SK-N-MC (cell line): ENCODE measurements at regions not wholly inside any gene's neighbourhood (a gene's known extent, or its start where the extent isn't known, plus 50 kb on each side); places are given as distances from the start of the nearest gene placed in this dataset.

Source experiments
- EZH2 ChIP-seq: fragments of 200-600 bp; sonication (generic); IDR thresholded peaks from one replicate; pipeline ENCODE4 v1.6.1; 2017; ENCODE audit warnings: antibody characterized with exemption
- FOXP2 ChIP-seq: optimal IDR thresholded peaks from 2 replicates; pipeline ENCODE3; 2011; ENCODE audit warnings: mild to moderate bottlenecking, moderate library complexity; ENCODE audit not compliant: insufficient read depth; ENCODE audit errors: extremely low read length, control extremely low read depth
- POLR2AphosphoS5 ChIP-seq: IDR thresholded peaks from 2 replicates; pipeline ENCODE4 v1.6.1; 2012; ENCODE audit warnings: mild to moderate bottlenecking, low read depth, low read length, borderline replicate concordance

DNA sequence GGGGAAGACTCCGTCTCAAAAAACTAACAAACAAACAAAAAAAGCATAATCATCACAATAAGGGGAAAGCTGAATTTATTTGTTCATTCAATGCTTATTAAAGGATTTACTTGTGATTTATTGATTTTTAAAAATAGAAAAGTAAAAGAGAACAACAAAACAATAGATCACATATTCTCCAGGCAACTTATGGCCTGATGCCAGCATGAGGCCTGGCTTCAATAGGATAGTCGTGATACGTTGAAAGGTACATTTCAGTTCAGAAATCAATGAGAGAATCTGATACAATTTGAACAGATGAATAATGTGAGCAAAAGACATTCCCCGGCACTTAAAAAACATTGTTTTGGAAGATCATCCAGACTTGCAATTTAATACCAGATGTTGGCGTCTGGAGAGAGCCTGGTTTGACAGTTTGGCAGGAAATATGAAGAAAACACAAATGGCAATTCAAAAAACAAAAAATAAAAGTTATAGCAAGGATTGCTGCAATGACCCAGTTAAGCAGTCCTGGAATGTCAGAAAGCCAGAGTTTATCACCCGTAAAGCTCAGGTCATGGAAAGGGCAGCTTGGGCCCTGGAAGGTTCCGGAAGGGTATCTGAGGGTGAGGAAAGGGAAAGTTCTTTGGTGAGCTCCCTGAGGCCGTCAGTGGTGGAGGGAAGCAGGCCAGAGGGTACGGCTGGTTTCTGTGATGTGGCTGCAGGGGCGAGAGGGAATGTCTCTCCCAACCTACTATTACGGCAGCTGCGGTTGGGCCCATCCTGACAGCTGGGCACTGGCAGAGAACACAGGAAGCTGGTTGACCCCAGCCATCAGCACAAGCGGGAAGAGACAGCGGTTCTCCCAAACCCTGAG lies 230.2 kb upstream of the HES1 start:
- TF ChIP-seq POLR2AphosphoS5 (no peak), EZH2 (no peak), FOXP2 (no peak)
